GM21526 (cell line): ENCODE measurements at regions not wholly inside any gene's neighbourhood (a gene's known extent, or its start where the extent isn't known, plus 50 kb on each side); places are given as distances from the start of the nearest gene placed in this dataset.

ENCODE experiments used
- ATAC-seq: cut with Tn5 transposase; IDR thresholded peaks from one replicate; pipeline ENCODE4 v1.9.1; 2021; ENCODE audit warnings: moderate library complexity; ENCODE audit not compliant: unreplicated experiment, low FRiP score

GRCh38 chr17:14959106-14959648 is 305.9 kb downstream of the PMP22 start:
- no peak for ATAC-seq

GRCh38 chr17:14953405-14953804 is 311.7 kb downstream of the PMP22 start:
- no peak for ATAC-seq

DNA sequence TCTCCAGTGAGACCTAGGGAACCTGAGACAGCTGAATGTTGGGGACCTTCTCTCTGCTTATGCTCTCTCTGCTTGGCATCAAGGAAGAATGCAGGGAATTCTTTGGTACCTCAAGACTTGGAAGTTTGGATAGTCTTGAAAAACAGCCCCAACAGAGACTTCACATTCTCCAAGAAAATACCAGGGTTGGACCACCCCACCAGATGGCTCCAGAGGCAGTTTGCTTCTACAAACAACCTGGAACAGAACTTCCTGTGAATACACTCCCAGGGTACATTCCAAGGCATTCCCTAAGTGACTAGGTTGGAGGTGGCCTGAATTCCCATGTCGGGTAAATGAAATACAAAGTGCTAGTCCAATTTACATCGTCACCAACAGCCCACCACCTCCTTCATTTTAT is 314.4 kb downstream of the PMP22 start:
- no peak for ATAC-seq

- no peak for ATAC-seq
Observed at GRCh38 chr17:14950216-14950615, 314.9 kb downstream of the PMP22 start.

- no peak for ATAC-seq
Observed at GRCh38 chr17:14947671-14948070, 317.5 kb downstream of the PMP22 start.

GRCh38 chr17:14946481-14946880 is 318.6 kb downstream of the PMP22 start:
- no peak for ATAC-seq

- ATAC-seq, result no peak
Observed at GRCh38 chr17:14942526-14943190, 322.5 kb downstream of the PMP22 start.

DNA sequence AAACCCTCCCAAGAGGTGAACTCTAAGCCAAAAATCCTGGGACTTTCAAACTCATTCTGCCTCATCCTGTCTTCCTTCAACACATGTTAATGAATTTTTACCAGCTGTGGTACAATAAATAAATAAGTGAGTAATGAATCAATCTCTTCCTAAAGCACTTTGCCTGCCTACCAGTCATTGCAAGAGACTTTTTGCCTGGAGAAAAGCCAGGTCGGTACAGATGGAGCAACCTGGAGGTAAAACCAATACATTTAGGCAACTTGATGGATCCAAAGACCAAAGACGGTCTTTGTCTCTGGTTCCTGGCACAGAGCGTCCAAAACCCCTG is 324.2 kb downstream of the PMP22 start:
- ATAC-seq, result no peak

GRCh38 chr17:14940108-14940937 is 324.8 kb downstream of the PMP22 start:
- no peak for ATAC-seq

DNA sequence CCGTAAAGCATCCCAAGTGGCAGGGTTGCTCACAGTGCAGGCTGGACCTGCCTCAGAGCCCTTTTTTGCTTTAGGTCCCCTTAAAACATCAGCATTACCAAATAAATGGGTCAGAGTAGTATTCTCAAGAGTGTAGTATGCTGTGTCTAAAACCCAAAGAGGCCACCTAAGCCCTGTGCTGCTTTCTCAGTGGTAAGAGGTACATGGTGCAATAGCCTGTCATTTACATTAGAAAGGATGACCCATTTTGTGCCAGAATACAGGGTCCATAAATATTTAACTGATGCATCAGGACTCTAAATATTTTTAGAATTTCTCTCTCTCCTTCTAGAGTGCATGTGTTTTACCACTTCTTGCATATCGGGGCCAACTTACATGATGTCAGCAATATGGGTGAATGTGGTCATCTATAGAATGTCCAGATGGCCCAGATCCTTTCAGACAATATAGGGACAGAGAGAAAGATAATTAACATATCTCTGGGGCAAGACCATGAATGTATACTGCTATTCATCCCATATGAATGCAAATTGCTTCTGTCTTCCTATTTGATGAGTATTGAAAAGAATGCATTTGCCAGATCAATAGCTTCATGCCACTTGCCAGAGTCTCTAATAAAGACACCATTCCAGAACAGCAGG is 329.2 kb downstream of the PMP22 start:
- ATAC-seq, result no peak

DNA sequence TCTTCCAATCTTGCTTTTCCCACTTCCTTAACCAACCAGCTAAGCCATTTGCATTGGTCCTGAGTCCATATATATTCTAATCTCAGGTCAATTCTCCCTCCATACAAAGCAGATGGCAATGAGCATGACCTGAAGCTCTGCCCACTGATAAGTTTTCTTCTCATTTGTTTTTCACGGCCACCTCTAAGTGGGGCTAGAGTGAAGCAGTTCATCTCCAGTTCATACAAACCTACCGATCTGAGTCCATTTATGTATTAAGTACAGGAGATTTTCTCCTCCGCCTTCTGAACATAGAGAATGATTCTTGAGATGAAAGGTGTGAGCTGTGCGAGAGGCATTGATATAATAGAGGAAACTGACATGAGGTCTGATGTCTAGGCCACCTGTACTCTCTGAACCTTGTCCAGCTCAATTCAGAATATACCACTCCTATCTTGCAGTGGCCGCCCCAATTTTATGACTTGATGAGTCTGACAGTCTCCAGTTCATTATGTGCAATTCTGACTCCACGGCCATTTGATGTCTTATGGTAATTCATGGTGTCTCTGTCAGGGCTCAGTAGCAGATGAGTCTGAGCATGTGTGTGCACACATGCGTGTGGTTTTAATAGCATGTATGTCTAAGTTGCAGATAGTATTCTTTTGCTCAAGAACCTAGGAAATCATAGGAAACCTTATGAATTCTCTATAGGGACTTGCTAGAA is 329.8 kb downstream of the PMP22 start:
- no peak for ATAC-seq

DNA sequence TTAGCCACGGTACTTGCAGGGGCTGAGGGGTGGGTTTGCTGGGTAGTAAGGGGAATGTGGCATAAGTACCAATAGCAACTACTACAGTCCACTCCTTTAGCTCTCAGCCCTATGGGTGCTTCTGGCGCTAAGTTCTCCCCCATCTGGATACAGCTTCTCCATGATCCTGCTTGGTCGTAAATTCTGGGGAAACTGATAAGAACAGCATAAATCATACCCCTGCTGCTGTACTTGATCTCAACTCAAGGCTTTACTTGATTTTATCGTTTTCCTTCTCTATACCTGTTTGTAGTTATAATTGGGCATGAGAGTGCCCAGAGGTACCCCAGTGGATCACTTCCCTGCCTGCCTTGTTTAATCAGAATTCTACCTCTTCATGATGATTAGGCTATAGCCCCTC is 331.4 kb downstream of the PMP22 start:
- no peak for ATAC-seq

DNA sequence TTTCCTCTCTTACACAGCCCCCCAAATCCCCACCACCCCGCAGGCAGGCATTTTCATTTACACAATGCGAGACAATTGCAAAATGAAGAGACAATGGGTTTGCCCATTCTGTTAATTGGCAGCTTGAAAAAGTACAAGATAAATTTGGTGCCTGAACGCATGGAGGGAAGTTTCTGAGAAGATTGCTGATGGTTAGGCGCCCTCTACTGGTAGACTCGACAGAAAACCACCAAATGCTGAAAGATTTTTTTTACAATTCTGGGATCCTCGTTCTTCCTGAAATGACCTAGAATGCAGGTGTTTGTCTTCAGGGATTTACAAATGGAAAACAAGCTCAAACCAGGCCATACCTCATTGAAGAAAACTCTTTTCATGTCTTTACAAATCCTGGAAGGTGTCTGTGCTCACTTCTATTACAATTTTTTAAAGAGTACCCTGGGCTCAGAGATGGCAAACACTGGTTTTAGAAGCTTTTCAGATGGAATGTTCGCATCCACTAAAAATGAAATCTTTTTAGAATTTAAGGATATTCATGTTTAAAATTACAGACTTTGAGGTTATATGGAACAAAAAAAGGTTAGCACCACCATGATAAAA is 338.5 kb downstream of the PMP22 start:
- no peak for ATAC-seq

DNA sequence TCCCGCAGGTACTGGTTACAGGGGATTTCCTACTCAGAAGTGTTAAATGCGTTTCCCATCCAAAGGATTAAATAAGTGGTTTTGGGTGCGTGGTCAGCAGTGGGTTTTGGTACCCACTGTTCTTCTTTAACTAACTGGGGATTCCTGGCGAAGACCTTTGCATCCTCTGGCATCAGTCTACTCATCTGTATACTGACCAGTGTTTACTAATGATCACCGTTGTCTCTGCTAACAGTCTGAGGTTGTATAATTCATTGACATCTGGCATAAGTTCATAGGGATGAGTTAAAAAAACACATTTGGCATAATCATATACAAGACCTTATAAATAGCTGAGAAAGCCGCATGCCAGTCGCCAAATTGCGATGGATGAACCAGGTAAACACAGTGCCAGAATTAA is 339.1 kb downstream of the PMP22 start:
- no peak for ATAC-seq

- no peak for ATAC-seq
Observed at GRCh38 chr17:14925498-14925897, 339.6 kb downstream of the PMP22 start.

GRCh38 chr17:14923981-14924380 is 341.1 kb downstream of the PMP22 start:
- ATAC-seq, result no peak

- ATAC-seq, result no peak
Observed at GRCh38 chr17:14922411-14922810, 342.7 kb downstream of the PMP22 start.

GRCh38 chr17:14921936-14922335 is 343.2 kb downstream of the PMP22 start:
- ATAC-seq, result no peak

DNA sequence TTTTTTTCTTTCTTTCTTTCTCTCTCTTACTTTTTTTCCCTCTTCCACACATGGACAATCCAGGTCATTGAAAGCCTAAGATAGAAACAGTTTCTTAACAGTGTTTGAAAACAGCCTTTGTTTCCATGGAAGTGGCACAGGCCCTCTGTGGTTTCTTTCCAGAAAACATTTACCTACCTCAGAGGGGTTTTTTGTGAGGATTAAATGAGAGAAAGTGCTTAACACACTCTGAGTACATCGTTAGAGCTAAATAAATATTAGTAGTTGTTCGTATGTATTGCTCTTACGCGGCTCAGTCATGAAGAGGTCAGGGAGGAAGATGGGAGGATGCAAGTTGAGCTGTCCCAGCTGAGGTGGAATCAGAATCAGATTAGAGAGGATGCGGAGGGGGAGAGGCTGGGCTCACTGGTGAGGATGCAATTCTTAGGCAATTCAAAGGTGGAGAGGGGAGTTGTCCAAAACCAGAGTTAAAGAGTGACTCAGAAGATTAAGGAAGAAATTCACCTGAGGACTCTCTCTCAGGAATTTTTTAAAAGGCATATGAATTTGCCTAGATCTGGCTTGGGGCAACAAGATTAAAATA is 345.4 kb downstream of the PMP22 start:
- no peak for ATAC-seq

DNA sequence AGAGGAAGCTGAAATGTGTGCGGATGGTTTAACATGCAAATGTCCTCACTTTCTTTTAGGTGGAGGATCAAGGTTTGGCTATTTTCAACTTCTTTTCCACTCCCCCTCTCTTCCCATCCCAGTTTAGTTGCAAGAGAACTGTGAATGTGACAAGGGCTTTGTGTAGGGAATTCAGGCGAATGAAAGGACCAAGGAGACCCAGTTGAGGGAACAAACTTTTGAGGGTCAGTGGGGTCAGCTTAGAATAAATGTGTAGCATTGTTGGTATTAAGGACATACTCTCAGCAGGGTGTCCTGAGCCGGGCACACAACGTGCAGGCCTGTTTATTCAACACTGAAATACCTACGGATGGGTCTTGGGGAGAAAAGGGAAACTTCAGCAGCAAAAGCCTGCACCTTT is 346.0 kb downstream of the PMP22 start:
- no peak for ATAC-seq
